ENCODE measurements at regions not wholly inside any gene's neighbourhood (a gene's known extent, or its start where the extent isn't known, plus 50 kb on each side); places are given as distances from the start of the nearest gene placed in this dataset.

DNA sequence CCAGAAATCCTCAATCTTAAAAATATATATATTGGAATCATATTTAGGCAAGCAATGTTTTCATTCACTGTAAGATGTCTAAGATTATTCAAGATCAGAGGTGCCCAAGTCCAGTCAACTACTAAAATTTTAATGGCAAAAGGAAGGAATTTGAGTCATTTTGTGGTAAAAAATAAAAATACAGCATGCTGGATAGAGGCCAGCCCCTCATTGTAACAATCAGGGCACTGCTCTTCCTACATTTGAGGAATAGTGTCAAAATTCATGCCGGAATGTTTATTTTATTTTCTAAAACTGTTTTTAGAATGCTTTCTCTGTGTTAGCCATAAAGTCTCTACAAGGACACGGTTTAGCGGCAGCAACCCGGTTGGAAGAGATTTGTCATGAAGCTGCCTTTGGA is 49.9 kb upstream of the SRD5A3 start:
- ChIA-PET CTCF (no interaction called here), POLR2A (no interaction called here)
- no peak for TF ChIP-seq ZNF384 (IDR thresholded peaks at IDR 0.05)
- TF ChIP-seq BHLHE40 (IDR thresholded peaks at IDR 0.05; ENCODE audit: borderline replicate concordance), result no peak
- no peak for TF ChIP-seq LEF1 (IDR thresholded peaks at IDR 0.05; ENCODE audit: borderline replicate concordance)
- no peak for TF ChIP-seq FOXM1 (IDR thresholded peaks at IDR 0.05; ENCODE audit: borderline replicate concordance)
- no peak for TF ChIP-seq FOXK2 (IDR thresholded peaks at IDR 0.05)
- no peak for TF ChIP-seq NFRKB (IDR thresholded peaks at IDR 0.05)
- DNase-seq (ENCODE audit: extremely low spot score), result no peak

Data from HEK293T (cell line).